ENCODE measurements at regions not wholly inside any gene's neighbourhood (a gene's known extent, or its start where the extent isn't known, plus 50 kb on each side); places are given as distances from the start of the nearest gene placed in this dataset.

- TF ChIP-seq POLR2AphosphoS5 (IDR thresholded peaks at IDR 0.05; ENCODE audit: low read depth, low read length) (no peak), TAF1 (IDR thresholded peaks at IDR 0.05; ENCODE audit: borderline replicate concordance, insufficient read depth, low read length) (no peak), SIN3A (IDR thresholded peaks at IDR 0.05; ENCODE audit: borderline replicate concordance, insufficient read depth, low read length) (no peak), REST (IDR thresholded peaks at IDR 0.05; ENCODE audit: insufficient read depth in 1 of 2, low read depth in 2 of 2, low read length in 2 of 2) (no peak), FOXP2 (optimal IDR thresholded peaks at IDR 0.05; ENCODE audit: borderline replicate concordance, extremely low read depth, extremely low read length, insufficient read depth) (no peak)
Observed at GRCh38 chr18:39781565-39781964, 2173.5 kb upstream of the PIK3C3 start.

All from PFSK-1 (cell line).